HEK293T (cell line): ENCODE measurements at regions not wholly inside any gene's neighbourhood (a gene's known extent, or its start where the extent isn't known, plus 50 kb on each side); places are given as distances from the start of the nearest gene placed in this dataset.

Source experiments
- ARNT ChIP-seq: fragments of 450-650 bp; IDR thresholded peaks from 2 replicates; pipeline ENCODE4 v1.6.1; 2017; ENCODE audit warnings: mild to moderate bottlenecking
- BHLHE40 ChIP-seq: fragments of 450-650 bp; IDR thresholded peaks from 2 replicates; pipeline ENCODE4 v1.6.1; 2016; ENCODE audit warnings: mild to moderate bottlenecking, moderate library complexity, borderline replicate concordance
- CTBP1 ChIP-seq: fragments of 450-650 bp; IDR thresholded peaks from 2 replicates; pipeline ENCODE4 v1.6.1; 2016; ENCODE audit warnings: borderline replicate concordance
- FOXK2 ChIP-seq: fragments of 450-650 bp; IDR thresholded peaks from 2 replicates; pipeline ENCODE4 v1.6.1; 2016; ENCODE audit warnings: mild to moderate bottlenecking
- FOXM1 ChIP-seq: fragments of 450-650 bp; IDR thresholded peaks from 2 replicates; pipeline ENCODE4 v1.6.1; 2017; ENCODE audit warnings: mild to moderate bottlenecking, borderline replicate concordance
- HDGF ChIP-seq: fragments of 450-650 bp; IDR thresholded peaks from 2 replicates; pipeline ENCODE4 v1.6.1; 2017; ENCODE audit warnings: antibody characterized with exemption, borderline replicate concordance
- L3MBTL2 ChIP-seq: fragments of 450-650 bp; conservative IDR thresholded peaks from 2 replicates; pipeline ENCODE4 v1.6.1; 2016; ENCODE audit warnings: mild to moderate bottlenecking
- NFRKB ChIP-seq: fragments of 450-650 bp; IDR thresholded peaks from 2 replicates; pipeline ENCODE4 v1.6.1; 2016; ENCODE audit warnings: mild to moderate bottlenecking, moderate library complexity
- PKNOX1 ChIP-seq: fragments of 450-650 bp; IDR thresholded peaks from 2 replicates; pipeline ENCODE4 v1.6.1; 2016
- SP1 ChIP-seq: fragments of 450-650 bp; IDR thresholded peaks from 2 replicates; pipeline ENCODE4 v1.6.1; 2017
- SUZ12 ChIP-seq: fragments of 450-650 bp; IDR thresholded peaks from 2 replicates; pipeline ENCODE4 v1.6.1; 2016; ENCODE audit warnings: mild to moderate bottlenecking
- TARDBP ChIP-seq: fragments of 450-650 bp; IDR thresholded peaks from 2 replicates; pipeline ENCODE4 v1.6.1; 2016
- ZNF384 ChIP-seq: fragments of 450-650 bp; IDR thresholded peaks from 2 replicates; pipeline ENCODE4 v1.6.1; 2016

- TF ChIP-seq BHLHE40 (no peak), SP1 (no peak), SUZ12 (no peak), ARNT (no peak), PKNOX1 (no peak), FOXK2 (no peak), TARDBP (no peak), NFRKB (no peak), FOXM1 (no peak), L3MBTL2 (no peak), ZNF384 (no peak), CTBP1 (no peak), HDGF (no peak)
These were observed 52.5 kb upstream of the CD55 start for GRCh38 chr1:207268753-207269511.
